Gastrocnemius medialis (tissue), 4 donors: ENCODE measurements at regions not wholly inside any gene's neighbourhood (a gene's known extent, or its start where the extent isn't known, plus 50 kb on each side); places are given as distances from the start of the nearest gene placed in this dataset.

Source experiments
- CTCF ChIP-seq, 5 experiments: fragments of 450-650 bp in 3 of 5; fragments of 200-600 bp in 2 of 5; sonication (generic) in 2 of 5; IDR thresholded peaks in 4 of 5; conservative IDR thresholded peaks in 1 of 5; 1 replicate in 4 of 5; 2 replicates in 1 of 5; pipeline ENCODE4 v1.5.1; 2016 to 2019; ENCODE audit warnings: antibody characterized with exemption in 5 of 5, mild to moderate bottlenecking in 3 of 5, moderate library complexity in 3 of 5
- POLR2A ChIP-seq, 2 donors: fragments of 450-650 bp; IDR thresholded peaks; one replicate each; pipeline ENCODE4 v1.6.1; 2017; ENCODE audit warnings: antibody characterized with exemption in 2 of 2, mild to moderate bottlenecking in 2 of 2, moderate library complexity in 2 of 2

- TF ChIP-seq CTCF (IDR thresholded peaks at IDR 0.05 in 4 of 5, conservative IDR thresholded peaks at IDR 0.05 in 1 of 5) (no peak), POLR2A (IDR thresholded peaks at IDR 0.05) (no peak)
These were observed 121.8 kb upstream of the ERRFI1 start for GRCh38 chr1:8147956-8148355.
